H1 (cell line): ENCODE measurements at regions not wholly inside any gene's neighbourhood (a gene's known extent, or its start where the extent isn't known, plus 50 kb on each side); places are given as distances from the start of the nearest gene placed in this dataset.

ENCODE experiments used
- CTCF ChIA-PET: fragments of 300-600 bp; sonication (Branson Sonifier 250); formaldehyde crosslinking; loops from one replicate; lab custom pipeline; 2021; ENCODE audit not compliant: partially characterized antibody; lab: Charles Lee
- POLR2A ChIA-PET: fragments of 300-600 bp; sonication (Branson Sonifier 250); formaldehyde crosslinking; loops from one replicate; lab custom pipeline; 2021; ENCODE audit warnings: inconsistent platforms; ENCODE audit not compliant: partially characterized antibody; lab: Charles Lee
- DNase-seq, 2 experiments: peaks; one replicate each; pipeline versions ENCODE4 v3.0.0 to v3.0.0-alpha.2; 2010 to 2022; ENCODE audit warnings: low spot score in 2 of 2, low read depth in 1 of 2, mixed read lengths in 1 of 2
- FAIRE-seq: peaks from 2 replicates; lab custom pipeline; 2011; peaks lifted over from hg19 to GRCh38; lab: Jason Lieb, UNC
- H2AFZ ChIP-seq: 2 replicates; pipeline ENCODE4 v1.8.1; 2012; ENCODE audit warnings: low read length, inconsistent platforms
- H2AK5ac ChIP-seq: 2 replicates; pipeline ENCODE4 v1.6.1; 2013; ENCODE audit warnings: low read depth, low read length
- H2BK120ac ChIP-seq: replicated peaks from 2 replicates; pipeline ENCODE3; 2013; ENCODE audit warnings: low read depth, low read length, inconsistent platforms
- H2BK12ac ChIP-seq: 2 replicates; pipeline ENCODE4 v1.6.1; 2013; ENCODE audit warnings: low read depth, low read length
- H2BK15ac ChIP-seq: 2 replicates; pipeline ENCODE4 v1.6.1; 2013; ENCODE audit warnings: low read length
- H2BK20ac ChIP-seq: 2 replicates; pipeline ENCODE4 v1.6.1; 2013; ENCODE audit warnings: low read length
- H2BK5ac ChIP-seq: 2 replicates; pipeline ENCODE4 v1.6.1; 2013; ENCODE audit warnings: low read depth, low read length
- H3K14ac ChIP-seq: 2 replicates; pipeline ENCODE4 v1.6.1; 2013; ENCODE audit warnings: inconsistent platforms; ENCODE audit not compliant: insufficient read length
- H3K18ac ChIP-seq: 2 replicates; pipeline ENCODE4 v1.6.1; 2013; ENCODE audit warnings: low read length; ENCODE audit errors: extremely low read depth
- H3K23ac ChIP-seq: 2 replicates; pipeline ENCODE4 v1.6.1; 2013; ENCODE audit warnings: inconsistent platforms; ENCODE audit not compliant: insufficient read length
- H3K23me2 ChIP-seq: 2 replicates; pipeline ENCODE4 v1.6.1; 2013; ENCODE audit warnings: low read depth, low read length
- H3K27ac ChIP-seq: 2 replicates; pipeline ENCODE4 v1.6.1; 2011; ENCODE audit warnings: low read depth, low read length, inconsistent platforms
- H3K27me3 ChIP-seq, 4 experiments: replicated peaks in 1 of 4; 1 replicate in 1 of 4; 2 replicates in 3 of 4; pipeline versions ENCODE4 v1.6.1 to v1.8.1; 2011 to 2013; ENCODE audit warnings: low read length in 3 of 4, mild to moderate bottlenecking in 3 of 4, inconsistent platforms in 2 of 4, mixed read lengths in 2 of 4, moderate library complexity in 1 of 4; ENCODE audit not compliant: control insufficient read depth in 3 of 4, insufficient read depth in 3 of 4; ENCODE audit errors: extremely low read depth in 1 of 4
- H3K36me3 ChIP-seq, 4 experiments: 2 replicates each; pipeline versions ENCODE4 v1.6.1 to v1.8.1; 2011 to 2013; ENCODE audit warnings: mild to moderate bottlenecking in 4 of 4, low read length in 3 of 4, moderate library complexity in 2 of 4, control low read depth in 1 of 4, inconsistent platforms in 1 of 4; ENCODE audit not compliant: insufficient read depth in 4 of 4, control insufficient read depth in 2 of 4
- H3K4ac ChIP-seq: replicated peaks from 2 replicates; pipeline ENCODE3; 2013; ENCODE audit warnings: low read length, low read depth, mixed read lengths, inconsistent platforms; ENCODE audit not compliant: insufficient read length
- H3K4me1 ChIP-seq, 4 experiments: replicated peaks in 1 of 4; 1 replicate in 1 of 4; 2 replicates in 3 of 4; pipeline versions ENCODE4 v1.6.1 to v1.8.1; 2011 to 2013; ENCODE audit warnings: low read length in 3 of 4, inconsistent platforms in 2 of 4, mixed read lengths in 1 of 4; ENCODE audit not compliant: insufficient read depth in 4 of 4, control insufficient read depth in 3 of 4
- H3K4me2 ChIP-seq, 2 experiments: 2 replicates each; pipeline versions ENCODE4 v1.6.1 to v1.8.1; 2011 to 2013; ENCODE audit warnings: low read depth in 2 of 2, low read length in 2 of 2, control low read depth in 1 of 2, inconsistent platforms in 1 of 2, mild to moderate bottlenecking in 1 of 2; ENCODE audit not compliant: insufficient read depth in 1 of 2
- H3K4me3 ChIP-seq, 4 experiments: fragments of 200-600, 300-600 bp in 1 of 4; sonication (generic), shearing (Covaris generic), sonication (Bioruptor Twin) in 1 of 4; 2 replicates each; pipeline versions ENCODE4 v1.5.1 to v1.8.1; 2011 to 2016; ENCODE audit warnings: low read length in 4 of 4, low read depth in 3 of 4, control low read depth in 2 of 4, inconsistent platforms in 2 of 4, mild to moderate bottlenecking in 2 of 4, mixed read lengths in 1 of 4, moderate library complexity in 1 of 4; ENCODE audit not compliant: insufficient read depth in 2 of 4; ENCODE audit errors: extremely low read depth in 1 of 4
- H3K56ac ChIP-seq: replicated peaks from 2 replicates; pipeline ENCODE3; 2013; ENCODE audit warnings: low read depth, mild to moderate bottlenecking, mixed read lengths, low read length, inconsistent platforms; ENCODE audit not compliant: insufficient read length
- H3K79me1 ChIP-seq: 2 replicates; pipeline ENCODE4 v1.6.1; 2013; ENCODE audit warnings: low read depth, low read length, control low read depth
- H3K79me2 ChIP-seq, 2 experiments: 2 replicates each; pipeline versions ENCODE4 v1.6.1 to v1.8.1; 2012 to 2013; ENCODE audit warnings: low read length in 2 of 2, mild to moderate bottlenecking in 2 of 2, inconsistent platforms in 1 of 2; ENCODE audit not compliant: insufficient read depth in 2 of 2, control insufficient read depth in 1 of 2
- H3K9ac ChIP-seq, 4 experiments: replicated peaks in 1 of 4; 1 replicate in 1 of 4; 2 replicates in 3 of 4; pipeline versions ENCODE4 v1.6.1 to v1.8.1; 2011 to 2013; ENCODE audit warnings: low read depth in 3 of 4, low read length in 3 of 4, control low read depth in 2 of 4, mild to moderate bottlenecking in 2 of 4, moderate library complexity in 2 of 4, inconsistent platforms in 1 of 4; ENCODE audit errors: extremely low read depth in 1 of 4
- H3K9me3 ChIP-seq, 2 experiments: 2 replicates each; pipeline versions ENCODE4 v1.6.1 to v1.8.1; 2012 to 2013; ENCODE audit warnings: mild to moderate bottlenecking in 2 of 2, moderate library complexity in 2 of 2, control low read depth in 1 of 2, inconsistent platforms in 1 of 2, low read depth in 1 of 2, low read length in 1 of 2, mixed read lengths in 1 of 2; ENCODE audit not compliant: insufficient read depth in 2 of 2
- H4K20me1 ChIP-seq, 2 experiments: replicated peaks in 1 of 2; 2 replicates each; pipeline versions ENCODE3 to v1.8.1; 2011 to 2013; ENCODE audit warnings: inconsistent platforms in 2 of 2, low read length in 2 of 2, mild to moderate bottlenecking in 1 of 2; ENCODE audit not compliant: insufficient read depth in 2 of 2, control insufficient read depth in 1 of 2
- H4K5ac ChIP-seq: 2 replicates; pipeline ENCODE4 v1.6.1; 2013; ENCODE audit warnings: low read length, low read depth, mixed read lengths, inconsistent platforms; ENCODE audit not compliant: insufficient read length
- H4K8ac ChIP-seq: 2 replicates; pipeline ENCODE4 v1.8.0; 2013; ENCODE audit warnings: mild to moderate bottlenecking, moderate library complexity, low read length, inconsistent platforms; ENCODE audit not compliant: insufficient read depth; ENCODE audit errors: extremely low read depth
- H4K91ac ChIP-seq: replicated peaks from 2 replicates; pipeline ENCODE3; 2013; ENCODE audit warnings: low read length, mixed read lengths, inconsistent platforms; ENCODE audit not compliant: insufficient read length
- ASH2L ChIP-seq: fragments of 200-600, 300-600 bp; sonication (generic); IDR thresholded peaks from one replicate; pipeline ENCODE4 v1.7.1; 2017; ENCODE audit warnings: low read length
- CTCF ChIP-seq, 3 experiments: IDR thresholded peaks; 1 replicate in 2 of 3; 2 replicates in 1 of 3; pipeline versions ENCODE4 v1.5.1 to v1.6.1; 2011; ENCODE audit warnings: low read length in 3 of 3, mild to moderate bottlenecking in 3 of 3, inconsistent platforms in 2 of 3, low read depth in 1 of 3, moderate library complexity in 1 of 3; ENCODE audit not compliant: insufficient read depth in 1 of 3; ENCODE audit errors: control extremely low read depth in 1 of 3
- KDM1A ChIP-seq: fragments of 200-600, 300-600 bp; sonication (generic); IDR thresholded peaks from 2 replicates; pipeline ENCODE4 v1.7.1; 2016; ENCODE audit warnings: mild to moderate bottlenecking, low read length, borderline replicate concordance
- POLR2AphosphoS5 ChIP-seq: IDR thresholded peaks from 2 replicates; pipeline ENCODE4 v1.6.1; 2011; ENCODE audit warnings: low read depth, low read length
- TAF1 ChIP-seq: IDR thresholded peaks from 2 replicates; pipeline ENCODE4 v1.6.1; 2011; ENCODE audit warnings: mild to moderate bottlenecking, low read depth, low read length
- TBP ChIP-seq: IDR thresholded peaks from 2 replicates; pipeline ENCODE4 v1.6.1; 2011; ENCODE audit warnings: low read depth, low read length, improper control_type of control experiment
- TEAD4 ChIP-seq: IDR thresholded peaks from 2 replicates; pipeline ENCODE4 v1.6.1; 2012; ENCODE audit warnings: low read depth, low read length, inconsistent platforms, mixed read lengths
- USF2 ChIP-seq: IDR thresholded peaks from 2 replicates; pipeline ENCODE4 v1.6.1; 2011; ENCODE audit warnings: low read length, improper control_type of control experiment
- WGBS, 2 experiments: shearing (Covaris generic) in 1 of 2; methylation state at CpG; one replicate each; pipeline versions ENCODE4 v1.1.6 to v1.1.7; 2013 to 2015; ENCODE audit warnings: low lambda C conversion rate in 2 of 2, mixed read lengths in 2 of 2, inconsistent platforms in 1 of 2, low coverage in 1 of 2, missing lambda C conversion rate in 1 of 2; ENCODE audit not compliant: insufficient replicate concordance in 2 of 2, insufficient coverage in 1 of 2, insufficient read length in 1 of 2; ENCODE audit errors: extremely low coverage in 1 of 2, missing lambda C conversion rate in 1 of 2; 5-methylcytosine and 5-hydroxymethylcytosine counted together

DNA sequence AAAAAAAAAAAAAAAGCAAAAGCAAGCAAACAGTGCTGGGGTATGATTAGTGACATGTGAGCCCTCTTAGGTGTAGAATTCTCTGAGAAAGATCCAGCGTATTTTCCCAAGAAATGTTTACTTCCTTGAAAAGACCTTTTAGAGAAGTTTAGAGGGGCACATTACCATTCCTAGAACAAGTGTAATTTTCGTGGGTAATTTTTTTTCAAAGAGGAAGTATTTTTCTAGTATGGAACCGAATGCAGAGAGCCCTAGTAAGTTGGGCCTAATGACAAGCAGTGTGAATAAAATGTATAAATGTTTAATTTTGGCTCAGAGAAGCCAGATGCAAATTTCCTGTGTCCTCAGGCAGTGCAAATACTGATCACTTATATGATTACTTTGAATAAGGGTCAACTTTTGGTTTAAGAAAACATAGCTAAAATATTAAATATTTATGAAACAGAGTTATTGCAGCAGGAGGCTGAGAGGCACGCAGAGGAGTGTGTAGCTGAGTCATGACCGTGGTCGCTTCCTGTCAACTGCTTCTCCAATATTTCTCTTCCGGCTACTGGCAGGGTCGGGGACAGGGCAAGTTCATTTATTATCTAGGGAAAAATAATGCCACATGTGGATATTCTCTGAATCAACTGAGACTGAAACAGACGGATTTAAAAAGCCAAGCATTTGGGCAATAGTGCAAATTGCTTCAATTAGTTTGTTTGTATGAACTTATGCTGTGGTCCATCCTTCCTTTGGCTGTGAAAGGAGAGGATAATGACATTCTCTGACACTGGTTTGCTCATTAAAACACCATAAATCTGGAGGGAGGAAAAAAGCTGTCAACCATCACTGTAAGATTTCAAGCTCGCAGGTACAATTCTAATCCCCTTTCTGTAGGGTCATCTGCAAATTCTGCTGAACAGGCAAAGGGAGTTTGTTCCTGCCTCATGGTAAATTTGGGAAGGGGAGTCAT, 495.2 kb downstream of the GLRX3 start:
- H2BK12ac ChIP-seq = no peak overlapping the region
- no peak overlapping the region for H3K4me2 ChIP-seq
- no peak overlapping the region for H3K18ac ChIP-seq
- no peaks in the 10 kb centered on the region for H4K20me1 ChIP-seq
- H3K56ac ChIP-seq = no peak overlapping the region
- no peak overlapping the region for H2AK5ac ChIP-seq
- no peak for FAIRE-seq
- ChIA-PET POLR2A (no interaction called here), CTCF (interaction anchor here (1.4 to 1.5 kb wide), 2 partner anchors 9 to 179 kb away, joined by 3 read pairs; no protein-coding TSS in a partner anchor)
- H3K14ac ChIP-seq = no peak overlapping the region
- no peak overlapping the region for H2BK120ac ChIP-seq
- peaks cover 3 to 12% (median 4%) of the 10 kb centered on the region in 4 experiments; a peak in 4 of 7 replicates for H3K4me1 ChIP-seq
- H3K27ac ChIP-seq = no peak overlapping the region
- no peaks in the 10 kb centered on the region for H3K36me3 ChIP-seq
- no peak overlapping the region for H2AFZ ChIP-seq
- no peak overlapping the region for H3K4ac ChIP-seq
- no peak overlapping the region for H4K5ac ChIP-seq
- H2BK5ac ChIP-seq = no peak overlapping the region
- no peak overlapping the region for H3K23ac ChIP-seq
- H2BK15ac ChIP-seq = no peak overlapping the region
- no peaks in the 10 kb centered on the region for H3K9me3 ChIP-seq
- no peaks in the 10 kb centered on the region; a peak in 2 of 7 replicates for H3K27me3 ChIP-seq
- no peak overlapping the region for H2BK20ac ChIP-seq
- 89% methylated on average over 10 of the region's 10 CpGs; no CpG with 5 or more reads in 1 of the 2 experiments for WGBS, 2 experiments
- no peak for DNase-seq
- no peak overlapping the region for H4K91ac ChIP-seq
- H3K9ac ChIP-seq = no peak overlapping the region
- no peaks in the 10 kb centered on the region for H3K79me2 ChIP-seq
- no peak overlapping the region for H3K4me3 ChIP-seq
- H4K8ac ChIP-seq = no peak overlapping the region
- H3K79me1 ChIP-seq = no peaks in the 10 kb centered on the region
- no peaks in the 10 kb centered on the region for H3K23me2 ChIP-seq
- TF ChIP-seq USF2 = no peak
- TF ChIP-seq TEAD4 = no peak
- TF ChIP-seq POLR2AphosphoS5 = no peak
- no peak for TF ChIP-seq TBP
- TF ChIP-seq TAF1 = no peak
- no peak for TF ChIP-seq KDM1A
- TF ChIP-seq ASH2L = no peak
- TF ChIP-seq CTCF (IDR thresholded peaks at IDR 0.05; ENCODE audit: control extremely low read depth in 1 of 3, insufficient read depth in 1 of 3, low read depth in 1 of 3, low read length in 3 of 3) = no peak
